H1 (cell line): ENCODE measurements at regions not wholly inside any gene's neighbourhood (a gene's known extent, or its start where the extent isn't known, plus 50 kb on each side); places are given as distances from the start of the nearest gene placed in this dataset.

Source experiments
- ASH2L ChIP-seq: fragments of 200-600, 300-600 bp; sonication (generic); IDR thresholded peaks from one replicate; pipeline ENCODE4 v1.7.1; 2017; ENCODE audit warnings: low read length
- ATF3 ChIP-seq: IDR thresholded peaks from 2 replicates; pipeline ENCODE4 v1.6.1; 2011; ENCODE audit warnings: low read depth, mild to moderate bottlenecking, low read length; ENCODE audit not compliant: insufficient read depth
- CHD1 ChIP-seq: IDR thresholded peaks from 2 replicates; pipeline ENCODE4 v1.6.1; 2012; ENCODE audit warnings: low read depth, low read length, improper control_type of control experiment
- CREB1 ChIP-seq: IDR thresholded peaks from 2 replicates; pipeline ENCODE4 v1.6.1; 2012; ENCODE audit warnings: inconsistent platforms
- HDAC2 ChIP-seq, 2 experiments: fragments of 300-600 bp in 1 of 2; sonication (generic) in 1 of 2; IDR thresholded peaks; 2 replicates each; pipeline ENCODE4 v1.6.1; 2011 to 2012; ENCODE audit warnings: low read depth in 2 of 2, low read length in 2 of 2, mild to moderate bottlenecking in 2 of 2, moderate library complexity in 2 of 2, borderline replicate concordance in 1 of 2, inconsistent platforms in 1 of 2
- JUND ChIP-seq: IDR thresholded peaks from 2 replicates; pipeline ENCODE4 v1.6.1; 2011; ENCODE audit warnings: mild to moderate bottlenecking, improper control_type of control experiment, low read length
- POLR2A ChIP-seq, 2 experiments: IDR thresholded peaks; 1 replicate in 1 of 2; 2 replicates in 1 of 2; pipeline ENCODE4 v1.6.1; 2011; ENCODE audit warnings: low read depth in 2 of 2, low read length in 2 of 2, mild to moderate bottlenecking in 2 of 2; ENCODE audit errors: control extremely low read depth in 1 of 2
- POU5F1 ChIP-seq: IDR thresholded peaks from 2 replicates; pipeline ENCODE4 v1.6.1; 2011; ENCODE audit warnings: low read depth, mild to moderate bottlenecking, low read length, moderate library complexity
- RNF2 ChIP-seq: fragments of 200-900, 300-1000 bp; sonication (generic); IDR thresholded peaks from 2 replicates; pipeline ENCODE4 v1.7.1; 2016; ENCODE audit warnings: borderline replicate concordance, low read depth, mild to moderate bottlenecking, antibody characterized with exemption, low read length; ENCODE audit not compliant: poor library complexity, severe bottlenecking; ENCODE audit errors: missing control alignments
- SP1 ChIP-seq: IDR thresholded peaks from 2 replicates; pipeline ENCODE4 v1.6.1; 2011; ENCODE audit warnings: low read depth, low read length
- SRF ChIP-seq: IDR thresholded peaks from 2 replicates; pipeline ENCODE4 v1.6.1; 2011; ENCODE audit warnings: mild to moderate bottlenecking, low read depth, low read length, moderate library complexity
- TBP ChIP-seq: IDR thresholded peaks from 2 replicates; pipeline ENCODE4 v1.6.1; 2011; ENCODE audit warnings: low read depth, low read length, improper control_type of control experiment
- ZNF274 ChIP-seq: IDR thresholded peaks from 2 replicates; pipeline ENCODE4 v1.7.0; 2012; ENCODE audit warnings: low read length, borderline replicate concordance; ENCODE audit errors: extremely low read depth

DNA sequence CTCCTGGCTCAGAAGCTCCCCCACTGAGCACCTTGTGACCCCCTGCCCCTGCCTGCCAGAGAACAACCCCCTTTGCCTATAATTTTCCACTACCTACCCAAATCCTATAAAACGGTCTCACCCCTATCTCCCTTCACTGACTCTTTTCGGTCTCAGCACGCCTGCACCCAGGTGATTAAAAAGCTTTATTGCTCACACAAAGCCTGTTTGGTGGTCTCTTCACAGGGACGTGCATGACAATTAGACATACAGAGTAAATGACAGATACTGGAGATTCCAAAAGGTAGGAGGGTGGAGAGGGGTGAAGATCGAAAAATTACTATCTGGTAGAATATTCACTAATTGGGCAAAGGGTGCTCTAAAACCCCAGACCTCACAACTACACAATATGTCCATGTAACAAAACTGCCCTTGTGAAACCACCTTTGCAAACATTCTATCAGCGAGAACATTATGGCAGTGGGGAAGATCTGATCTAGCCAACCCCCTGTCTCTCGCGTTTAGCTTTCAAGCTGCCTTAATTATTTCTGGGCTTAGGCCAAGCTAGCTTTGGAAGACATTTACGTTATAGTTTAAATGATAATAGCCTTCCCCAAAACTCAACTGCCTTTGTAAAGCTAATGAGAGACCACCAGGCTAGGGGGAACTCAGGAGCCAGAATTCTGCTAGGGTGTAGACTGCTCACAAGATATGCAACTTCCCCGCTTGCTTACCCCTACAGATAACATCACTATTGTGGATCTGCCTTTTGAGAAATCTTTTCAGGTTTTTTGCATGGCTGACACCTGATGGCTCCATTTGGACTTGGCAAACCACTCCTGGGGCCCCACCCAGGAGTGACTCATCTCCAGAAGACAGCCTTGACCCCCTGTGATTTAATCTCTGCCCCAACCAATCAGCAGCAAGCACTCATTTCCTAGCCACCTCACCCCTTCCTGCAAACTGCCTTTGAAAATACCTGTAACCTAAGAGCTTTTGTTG lies 1534.0 kb upstream of the SPRY2 start (continued):
- TF ChIP-seq CREB1 (no peak), ASH2L (peak; percentile 65), JUND (peak; percentile 98), RNF2 (no peak), TBP (no peak), POU5F1 (peak; percentile 69; the same call in 1 of the 2 replicates), ZNF274 (no peak), SRF (no peak), SP1 (peak; percentile 47; the same call in 1 of the 2 replicates), HDAC2 (IDR thresholded peaks at IDR 0.05; ENCODE audit: borderline replicate concordance in 1 of 2, low read depth in 2 of 2, low read length in 2 of 2) (0 out of 4 replicates have a peak, but pooled peaks of 1 of the 2 experiments have one; percentile 84), ATF3 (0 out of 2 replicates have a peak, but pooled peaks have one; percentile 26), CHD1 (no peak), POLR2A (IDR thresholded peaks at IDR 0.05; ENCODE audit: control extremely low read depth in 1 of 2, low read depth in 2 of 2, low read length in 2 of 2) (peak in 1 of 2 experiments; percentile 42; a peak in 1 of 3 replicates)
